ENCODE measurements at regions not wholly inside any gene's neighbourhood (a gene's known extent, or its start where the extent isn't known, plus 50 kb on each side); places are given as distances from the start of the nearest gene placed in this dataset.

GRCh38 chr10:123568751-123569150 is 97.4 kb upstream of the GPR26 start:
- H4K20me1 ChIP-seq (replicated peaks; ENCODE audit: control insufficient read depth, insufficient read depth, low read length) = no peaks in the 10 kb centered on the region
- H2AFZ ChIP-seq (ENCODE audit: low read depth, low read length) = no peak overlapping the region
- WGBS (ENCODE audit: insufficient coverage, low coverage, missing lambda C conversion rate) = 2% methylated on average over 6 of the region's 6 CpGs
- ChIA-PET POLR2A (no interaction called here), CTCF (ENCODE audit: low intra/inter-chr PET ratio) (no interaction called here)
- no peak overlapping the region for H3K4me3 ChIP-seq
- H3K9me1 ChIP-seq (ENCODE audit: control insufficient read depth, insufficient read depth, low read length) = no peaks in the 10 kb centered on the region
- H3K79me2 ChIP-seq (ENCODE audit: control insufficient read depth, insufficient read depth, low read length) = no peaks in the 10 kb centered on the region
- no peak overlapping the region for H3K9ac ChIP-seq (ENCODE audit: insufficient read depth in 1 of 2, low read depth in 2 of 2, low read length in 2 of 2)
- in situ Hi-C loops (cut with MboI) = no loop called here
- no peak overlapping the region for H3K27ac ChIP-seq (ENCODE audit: extremely low read depth, low read depth, low read length)
- ATAC-seq (no peak), FAIRE-seq (no peak), DNase-seq (ENCODE audit: extremely low read depth in 1 of 4, low spot score in 3 of 4) (no peak)
- no TSS peak for BruUV-seq (replicated peaks)
- H3K4me2 ChIP-seq (ENCODE audit: insufficient read depth, low read length) = no peak overlapping the region
- peaks cover 2 to 31% of the 10 kb centered on the region in 2 experiments; a peak in 2 of 5 replicates for H3K27me3 ChIP-seq (ENCODE audit: control insufficient read depth in 2 of 2, insufficient read depth in 2 of 2, low read length in 2 of 2)
- intact Hi-C loops (cut with micrococcal nuclease) = no loop called here
- H3K4me1 ChIP-seq (replicated peaks in 1 of 2; ENCODE audit: control insufficient read depth in 2 of 2, insufficient read depth in 2 of 2, low read length in 2 of 2) = no peaks in the 10 kb centered on the region
- H3K9me3 ChIP-seq (replicated peaks; ENCODE audit: control insufficient read depth, insufficient read depth, low read depth, low read length) = no peaks in the 10 kb centered on the region
- no peaks in the 10 kb centered on the region for H3K36me3 ChIP-seq (ENCODE audit: control insufficient read depth, insufficient read depth, low read length)
- no peak for TF ChIP-seq MIER1 (IDR thresholded peaks at IDR 0.05; ENCODE audit: low read depth)
- no peak for TF ChIP-seq ARID4B (CRISPR knock-in tag; IDR thresholded peaks at IDR 0.05)
- no peak for TF ChIP-seq POLR2G (IDR thresholded peaks at IDR 0.05; ENCODE audit: low read depth, low read length)
- TF ChIP-seq ZNF224 (CRISPR knock-in tag; IDR thresholded peaks at IDR 0.05) = no peak
- TF ChIP-seq LARP7 (IDR thresholded peaks at IDR 0.05) = no peak
- TF ChIP-seq MEF2D (tag; conservative IDR thresholded peaks at IDR 0.05; ENCODE audit: low read depth) = no peak
- no peak for TF ChIP-seq SMARCC2 (IDR thresholded peaks at IDR 0.05; ENCODE audit: low read depth)
- TF ChIP-seq ELK3 (CRISPR knock-in tag; IDR thresholded peaks at IDR 0.05) = no peak
- no peak for TF ChIP-seq FOXM1 (IDR thresholded peaks at IDR 0.05; ENCODE audit: low read depth)
- no peak for TF ChIP-seq FOXM1 (CRISPR knock-in tag; IDR thresholded peaks at IDR 0.05; ENCODE audit: low read depth)
- TF ChIP-seq HNRNPK (IDR thresholded peaks at IDR 0.05; ENCODE audit: low read depth, low read length, poor library complexity, severe bottlenecking) = no peak
- no peak for TF ChIP-seq MLLT1 (IDR thresholded peaks at IDR 0.05)
- TF ChIP-seq TAL1 (IDR thresholded peaks at IDR 0.05) = no peak
- no peak for TF ChIP-seq RAD51 (IDR thresholded peaks at IDR 0.05; ENCODE audit: borderline replicate concordance, low read depth)
- no peak for TF ChIP-seq HIVEP1 (CRISPR knock-in tag; IDR thresholded peaks at IDR 0.05)
- TF ChIP-seq HDAC2 (IDR thresholded peaks at IDR 0.05) = no peak
- TF ChIP-seq EGR1 (conservative IDR thresholded peaks at IDR 0.05) = no peak
